AG10803 (cell line): ENCODE measurements at regions not wholly inside any gene's neighbourhood (a gene's known extent, or its start where the extent isn't known, plus 50 kb on each side); places are given as distances from the start of the nearest gene placed in this dataset.

Source experiments
- DNase-seq: peaks from one replicate; pipeline ENCODE4 v3.0.0; 2010; ENCODE audit warnings: low read depth
- H3K4me3 ChIP-seq: 2 replicates; pipeline ENCODE4 v1.5.1; 2011; ENCODE audit warnings: mild to moderate bottlenecking, low read length, control low read depth
- CTCF ChIP-seq: conservative IDR thresholded peaks from 2 replicates; pipeline ENCODE4 v1.5.1; 2011; ENCODE audit warnings: mild to moderate bottlenecking, low read length, control low read depth, inconsistent platforms

- DNase-seq = no peak
- no peak for TF ChIP-seq CTCF
These were observed 58.6 kb upstream of the LMNB1 start for GRCh38 chr5:126718236-126718868.

GRCh38 chr5:126720369-126720768 is 56.6 kb upstream of the LMNB1 start:
- no peak for DNase-seq
- no peak overlapping the region for H3K4me3 ChIP-seq
- no peak for TF ChIP-seq CTCF

More at GRCh38 chr5:126718236-126718868, 58.6 kb upstream of the LMNB1 start:
- no peak overlapping the region for H3K4me3 ChIP-seq

- DNase-seq = peak; percentile 4
- no peak for TF ChIP-seq CTCF
- H3K4me3 ChIP-seq = no peak overlapping the region
These were observed 53.3 kb upstream of the LMNB1 start for GRCh38 chr5:126723643-126724042.
